ENCODE measurements at regions not wholly inside any gene's neighbourhood (a gene's known extent, or its start where the extent isn't known, plus 50 kb on each side); places are given as distances from the start of the nearest gene placed in this dataset.

GRCh38 chr14:59037620-59038019 is 150.8 kb upstream of the DAAM1 start:
- WGBS, 5 donors: 85 to 93% (median 89%) methylated on average over 4 of the region's 4 CpGs
- intact Hi-C loops (cut with DNase I; ENCODE audit: low total_unique reads): no loop called here
- no peak for DNase-seq
- TF ChIP-seq POLR2AphosphoS5 (IDR thresholded peaks at IDR 0.05) (no peak), CTCF (IDR thresholded peaks at IDR 0.05 in 8 of 11, conservative IDR thresholded peaks at IDR 0.05 in 3 of 11) (no peak), POLR2A (IDR thresholded peaks at IDR 0.05) (no peak)
- Histone ChIP-seq H3K27ac (no peak overlapping the region), H3K4me1 (no peaks in the 10 kb centered on the region), H3K4me3 (no peak overlapping the region), H3K36me3 (no peaks in the 10 kb centered on the region), H3K9me3 (no peaks in the 10 kb centered on the region), H3K27me3 (replicated peaks in 1 of 7) (no peaks in the 10 kb centered on the region)

DNA sequence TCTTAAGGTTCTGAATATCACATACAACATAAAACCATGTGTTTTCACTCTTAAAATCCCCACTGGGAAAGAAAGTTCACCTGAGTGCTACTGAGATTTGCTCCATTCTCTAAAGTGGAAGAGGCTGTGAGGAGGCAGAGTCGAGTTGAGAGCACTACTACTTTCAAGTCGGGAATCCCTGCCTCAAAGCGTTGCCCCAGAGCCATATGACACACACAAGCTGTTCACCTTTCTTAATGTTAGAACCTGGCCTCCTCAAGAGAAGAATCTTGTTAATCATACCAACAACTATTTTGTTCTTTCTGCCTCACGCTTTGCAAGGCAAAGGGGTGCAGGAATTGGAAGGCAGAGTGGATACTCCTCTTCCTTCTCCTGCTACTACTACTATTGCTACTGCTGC is 149.7 kb upstream of the DAAM1 start:
- H3K27me3 ChIP-seq (replicated peaks in 1 of 7): no peaks in the 10 kb centered on the region
- H3K36me3 ChIP-seq: no peaks in the 10 kb centered on the region
- DNase-seq: no peak
- H3K4me3 ChIP-seq: no peak overlapping the region
- intact Hi-C loops (cut with DNase I; ENCODE audit: low total_unique reads): no loop called here
- no peaks in the 10 kb centered on the region for H3K9me3 ChIP-seq
- no peak overlapping the region for H3K27ac ChIP-seq
- no peak for TF ChIP-seq POLR2A (IDR thresholded peaks at IDR 0.05)
- TF ChIP-seq POLR2AphosphoS5 (IDR thresholded peaks at IDR 0.05): no peak
- no peak for TF ChIP-seq CTCF (IDR thresholded peaks at IDR 0.05 in 8 of 11, conservative IDR thresholded peaks at IDR 0.05 in 3 of 11)
- no peaks in the 10 kb centered on the region for H3K4me1 ChIP-seq
- WGBS, 5 donors: 88 to 97% (median 91%) methylated on average over 4 of the region's 4 CpGs

GRCh38 chr14:59041308-59041707 is 147.2 kb upstream of the DAAM1 start:
- intact Hi-C loops (cut with DNase I; ENCODE audit: low total_unique reads): no loop called here
- H3K27me3 ChIP-seq (replicated peaks in 1 of 7): no peaks in the 10 kb centered on the region
- H3K4me3 ChIP-seq: no peak overlapping the region
- 94 to 99% (median 97%) methylated on average over 3 of the region's 3 CpGs for WGBS, 5 donors
- H3K27ac ChIP-seq: no peak overlapping the region
- no peaks in the 10 kb centered on the region for H3K4me1 ChIP-seq
- no peaks in the 10 kb centered on the region for H3K36me3 ChIP-seq
- TF ChIP-seq CTCF (IDR thresholded peaks at IDR 0.05 in 8 of 11, conservative IDR thresholded peaks at IDR 0.05 in 3 of 11) (no peak), POLR2A (IDR thresholded peaks at IDR 0.05) (no peak), POLR2AphosphoS5 (IDR thresholded peaks at IDR 0.05) (no peak)
- H3K9me3 ChIP-seq: no peaks in the 10 kb centered on the region
- no peak for DNase-seq

GRCh38 chr14:59044707-59045106 is 143.8 kb upstream of the DAAM1 start:
- Histone ChIP-seq H3K4me1 (no peaks in the 10 kb centered on the region), H3K27me3 (replicated peaks in 1 of 7) (no peaks in the 10 kb centered on the region), H3K27ac (no peak overlapping the region), H3K36me3 (no peaks in the 10 kb centered on the region), H3K9me3 (no peaks in the 10 kb centered on the region), H3K4me3 (no peak overlapping the region)
- 75 to 85% (median 83%) methylated on average over 6 of the region's 6 CpGs for WGBS, 5 donors
- TF ChIP-seq POLR2A (IDR thresholded peaks at IDR 0.05): no peak
- no peak for TF ChIP-seq CTCF (IDR thresholded peaks at IDR 0.05 in 8 of 11, conservative IDR thresholded peaks at IDR 0.05 in 3 of 11)
- no peak for TF ChIP-seq POLR2AphosphoS5 (IDR thresholded peaks at IDR 0.05)
- intact Hi-C loops (cut with DNase I; ENCODE audit: low total_unique reads): no loop called here
- no peak for DNase-seq
